VCaP (cell line): ENCODE measurements at regions not wholly inside any gene's neighbourhood (a gene's known extent, or its start where the extent isn't known, plus 50 kb on each side); places are given as distances from the start of the nearest gene placed in this dataset.

Source experiments
- H3K27ac ChIP-seq: fragments of 450-650 bp; 2 replicates; pipeline ENCODE4 v1.5.1; 2017
- CTCF ChIP-seq: fragments of 450-650 bp; conservative IDR thresholded peaks from 2 replicates; pipeline ENCODE4 v1.5.1; 2017; ENCODE audit warnings: mild to moderate bottlenecking, moderate library complexity

- TF ChIP-seq CTCF = no peak
- H3K27ac ChIP-seq = peak overlapping the region; percentile 2; the same call in 1 of the 2 replicates
Observed at GRCh38 chr1:232507571-232507970, 122.4 kb downstream of the SIPA1L2 start.

GRCh38 chr1:232505884-232506283, 124.0 kb downstream of the SIPA1L2 start:
- no peak overlapping the region for H3K27ac ChIP-seq
- TF ChIP-seq CTCF = no peak

GRCh38 chr1:232504651-232505050, 125.3 kb downstream of the SIPA1L2 start:
- H3K27ac ChIP-seq = no peak overlapping the region
- TF ChIP-seq CTCF = no peak

- TF ChIP-seq CTCF = no peak
- H3K27ac ChIP-seq = no peak overlapping the region
Observed at GRCh38 chr1:232503497-232503896, 126.4 kb downstream of the SIPA1L2 start.

- TF ChIP-seq CTCF = no peak
Observed at GRCh38 chr1:232501854-232502253, 128.1 kb downstream of the SIPA1L2 start.

GRCh38 chr1:232499188-232499587, 130.7 kb downstream of the SIPA1L2 start:
- no peak for TF ChIP-seq CTCF
- H3K27ac ChIP-seq = no peak overlapping the region

More at GRCh38 chr1:232501854-232502253, 128.1 kb downstream of the SIPA1L2 start:
- H3K27ac ChIP-seq = no peak overlapping the region

- H3K27ac ChIP-seq = no peak overlapping the region
- no peak for TF ChIP-seq CTCF
Observed at GRCh38 chr1:232493869-232494268, 136.1 kb downstream of the SIPA1L2 start.

- H3K27ac ChIP-seq = no peak overlapping the region
- no peak for TF ChIP-seq CTCF
Observed at GRCh38 chr1:232489256-232489655, 140.7 kb downstream of the SIPA1L2 start.
